GM12878 (cell line): ENCODE measurements at regions not wholly inside any gene's neighbourhood (a gene's known extent, or its start where the extent isn't known, plus 50 kb on each side); places are given as distances from the start of the nearest gene placed in this dataset.
"Not testable (repeated sequence)": the region's sequence is repeated elsewhere in the genome, so short reads cannot be mapped to it uniquely, and the experiment has no call there.

Source experiments
- ATAC-seq: fragments of 200-7000 bp; cut with Tn5 transposase; 3 replicates; pipeline ENCODE4 v1.9.1; 2020; ENCODE audit warnings: mild to moderate bottlenecking, moderate library complexity
- BruUV-seq: library from RNA; stranded (reverse); fragments of 400-500 nt; replicated peaks from 2 replicates; lab custom pipeline; 2021; lab: Mats Ljungman, UMichigan
- CTCF ChIA-PET: fragments of 300-600 bp; sonication (Branson Sonifier 250); formaldehyde crosslinking; extraction: SDS; loops from one replicate; lab custom pipeline; 2021; ENCODE audit warnings: inconsistent platforms; lab: Yijun Ruan, JAX
- POLR2A ChIA-PET: fragments of 350-600 bp; formaldehyde crosslinking; extraction: SDS; loops from one replicate; lab custom pipeline; 2021; ENCODE audit warnings: inconsistent platforms; lab: Charles Lee
- RAD21 ChIA-PET: fragments of 300-600 bp; sonication (Branson Sonifier 250); formaldehyde crosslinking; loops from one replicate; lab custom pipeline; 2023; ENCODE audit warnings: antibody characterized with exemption; ENCODE audit not compliant: unreplicated experiment; lab: Charles Lee
- SMC1A ChIA-PET: fragments of 300-600 bp; sonication (Branson Sonifier 250); formaldehyde crosslinking; loops from one replicate; lab custom pipeline; 2023; ENCODE audit not compliant: unreplicated experiment, uncharacterized antibody; lab: Charles Lee
- DNase-seq: peaks from one replicate; pipeline ENCODE4 v3.0.0-alpha.2; 2011; ENCODE audit warnings: low read depth, low spot score
- FAIRE-seq: peaks from 3 replicates; lab custom pipeline; 2011; peaks lifted over from hg19 to GRCh38; lab: Jason Lieb, UNC
- H2AFZ ChIP-seq: 2 replicates; pipeline ENCODE4 v1.6.0; 2011; ENCODE audit warnings: low read depth, low read length, control low read depth; ENCODE audit not compliant: control insufficient read depth
- H3K27ac ChIP-seq: 2 replicates; pipeline ENCODE4 v1.5.1; 2011; ENCODE audit warnings: control low read depth; ENCODE audit not compliant: control insufficient read depth, insufficient read depth
- H3K27me3 ChIP-seq, 2 experiments: replicated peaks in 1 of 2; 2 replicates each; pipeline versions ENCODE4 v1.6.0 to v1.6.1; 2011; ENCODE audit warnings: low read length in 1 of 2; ENCODE audit not compliant: control insufficient read depth in 2 of 2, insufficient read depth in 2 of 2
- H3K36me3 ChIP-seq, 2 experiments: 2 replicates each; pipeline ENCODE4 v1.5.1; 2011; ENCODE audit warnings: low read length in 1 of 2; ENCODE audit not compliant: control insufficient read depth in 2 of 2, insufficient read depth in 2 of 2
- H3K4me1 ChIP-seq: 2 replicates; pipeline ENCODE4 v1.6.1; 2011; ENCODE audit warnings: mild to moderate bottlenecking, low read length, moderate library complexity, mixed read lengths; ENCODE audit not compliant: control insufficient read depth, insufficient read depth
- H3K4me2 ChIP-seq: 2 replicates; pipeline ENCODE4 v1.6.0; 2011; ENCODE audit warnings: control low read depth; ENCODE audit not compliant: control insufficient read depth, insufficient read depth
- H3K4me3 ChIP-seq: fragments of 200-600 bp; sonication (generic); 2 replicates; pipeline ENCODE4 v1.5.1; 2016
- H3K79me2 ChIP-seq: 2 replicates; pipeline ENCODE4 v1.6.0; 2011; ENCODE audit warnings: low read length; ENCODE audit not compliant: control insufficient read depth, insufficient read depth
- H3K9ac ChIP-seq: 2 replicates; pipeline ENCODE4 v1.8.0; 2011; ENCODE audit warnings: low read length, control low read depth, mixed read lengths; ENCODE audit not compliant: control insufficient read depth, insufficient read depth
- H3K9me3 ChIP-seq: replicated peaks from 3 replicates; pipeline ENCODE4 v1.5.1; 2011; ENCODE audit warnings: mild to moderate bottlenecking, low read length; ENCODE audit not compliant: control insufficient read depth, insufficient read depth
- H4K20me1 ChIP-seq: 2 replicates; pipeline ENCODE4 v1.6.0; 2011; ENCODE audit not compliant: control insufficient read depth, insufficient read depth
- CREM ChIP-seq: IDR thresholded peaks from 2 replicates; pipeline ENCODE4 v1.6.1; 2014; ENCODE audit warnings: antibody characterized with exemption, low read depth
- FOS ChIP-seq: IDR thresholded peaks from 3 replicates; pipeline ENCODE4 v1.6.1; 2011; ENCODE audit warnings: borderline replicate concordance; ENCODE audit not compliant: insufficient read length; ENCODE audit errors: extremely low read depth
- FOXM1 ChIP-seq: IDR thresholded peaks from 2 replicates; pipeline ENCODE4 v1.6.1; 2012; ENCODE audit warnings: low read depth, mild to moderate bottlenecking, inconsistent platforms, low read length, moderate library complexity
- PAX5 ChIP-seq: IDR thresholded peaks from 2 replicates; pipeline ENCODE4 v1.6.1; 2011; ENCODE audit warnings: low read depth, low read length, borderline replicate concordance
- SMC3 ChIP-seq: IDR thresholded peaks from 2 replicates; pipeline ENCODE4 v1.6.1; 2011; ENCODE audit warnings: low read length, improper control_type of control experiment, borderline replicate concordance
- YBX1 ChIP-seq: fragments of 450-650 bp; IDR thresholded peaks from 2 replicates; pipeline ENCODE4 v1.6.1; 2016; ENCODE audit warnings: antibody characterized with exemption
- YY1 ChIP-seq: IDR thresholded peaks from 2 replicates; pipeline ENCODE4 v1.6.1; 2011; ENCODE audit warnings: low read depth, mild to moderate bottlenecking, low read length
- WGBS: methylation state at CpG from one replicate; pipeline ENCODE4 v1.1.6; 2016; ENCODE audit warnings: low lambda C conversion rate; ENCODE audit not compliant: insufficient replicate concordance, insufficient coverage; ENCODE audit errors: missing lambda C conversion rate; 5-methylcytosine and 5-hydroxymethylcytosine counted together
- in situ Hi-C: fragments of 300-500 bp; cut with MboI; formaldehyde crosslinking; loops from 9 replicates; pipeline ENCODE4 v1.14.3; 2018; ENCODE audit warnings: mixed read lengths
- intact Hi-C: fragments of 100-400 bp; cut with micrococcal nuclease; formaldehyde crosslinking; loops from one replicate; pipeline ENCODE4 v1.14.2; 2022; ENCODE audit not compliant: unreplicated experiment
- TF ChIP-seq, protein P1 (sequence below): IDR thresholded peaks from 2 replicates; pipeline ENCODE4 v1.6.1; 2011; ENCODE audit warnings: borderline replicate concordance, low read depth, mild to moderate bottlenecking, moderate library complexity, low read length; ENCODE audit not compliant: insufficient read depth, poor library complexity, severe bottlenecking
- TF ChIP-seq, protein P2 (sequence below): fragments of 150-350 bp; IDR thresholded peaks from 2 replicates; pipeline ENCODE4 v1.6.1; 2016; ENCODE audit warnings: low read depth, low read length
- TF ChIP-seq, protein P3 (sequence below): fragments of 450-650 bp; IDR thresholded peaks from 2 replicates; pipeline ENCODE4 v1.6.1; 2017; ENCODE audit warnings: antibody characterized with exemption, mild to moderate bottlenecking, moderate library complexity
- TF ChIP-seq, protein P4 (sequence below): IDR thresholded peaks from 2 replicates; pipeline ENCODE4 v1.6.1; 2011; ENCODE audit warnings: mild to moderate bottlenecking, low read depth, low read length, moderate library complexity; ENCODE audit not compliant: insufficient replicate concordance

DNA sequence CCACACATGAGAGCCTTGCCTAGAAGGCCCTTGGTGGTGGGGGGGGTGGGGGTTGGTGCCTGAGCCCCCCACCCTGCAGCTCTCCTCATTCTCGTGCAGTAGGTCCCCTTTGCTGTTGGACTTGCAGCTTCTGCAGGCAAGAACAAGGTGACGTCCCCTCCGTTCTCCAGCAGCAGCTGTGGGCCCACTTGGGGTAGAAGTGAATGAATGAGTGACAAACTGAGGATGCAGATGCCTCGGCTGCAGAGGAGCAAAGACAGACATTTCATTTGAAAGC lies 88.6 kb upstream of the CTDP1 start (continued):
- TF ChIP-seq, protein P1, sequence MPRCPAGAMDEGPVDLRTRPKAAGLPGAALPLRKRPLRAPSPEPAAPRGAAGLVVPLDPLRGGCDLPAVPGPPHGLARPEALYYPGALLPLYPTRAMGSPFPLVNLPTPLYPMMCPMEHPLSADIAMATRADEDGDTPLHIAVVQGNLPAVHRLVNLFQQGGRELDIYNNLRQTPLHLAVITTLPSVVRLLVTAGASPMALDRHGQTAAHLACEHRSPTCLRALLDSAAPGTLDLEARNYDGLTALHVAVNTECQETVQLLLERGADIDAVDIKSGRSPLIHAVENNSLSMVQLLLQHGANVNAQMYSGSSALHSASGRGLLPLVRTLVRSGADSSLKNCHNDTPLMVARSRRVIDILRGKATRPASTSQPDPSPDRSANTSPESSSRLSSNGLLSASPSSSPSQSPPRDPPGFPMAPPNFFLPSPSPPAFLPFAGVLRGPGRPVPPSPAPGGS, result no peak
- TF ChIP-seq, protein P2, sequence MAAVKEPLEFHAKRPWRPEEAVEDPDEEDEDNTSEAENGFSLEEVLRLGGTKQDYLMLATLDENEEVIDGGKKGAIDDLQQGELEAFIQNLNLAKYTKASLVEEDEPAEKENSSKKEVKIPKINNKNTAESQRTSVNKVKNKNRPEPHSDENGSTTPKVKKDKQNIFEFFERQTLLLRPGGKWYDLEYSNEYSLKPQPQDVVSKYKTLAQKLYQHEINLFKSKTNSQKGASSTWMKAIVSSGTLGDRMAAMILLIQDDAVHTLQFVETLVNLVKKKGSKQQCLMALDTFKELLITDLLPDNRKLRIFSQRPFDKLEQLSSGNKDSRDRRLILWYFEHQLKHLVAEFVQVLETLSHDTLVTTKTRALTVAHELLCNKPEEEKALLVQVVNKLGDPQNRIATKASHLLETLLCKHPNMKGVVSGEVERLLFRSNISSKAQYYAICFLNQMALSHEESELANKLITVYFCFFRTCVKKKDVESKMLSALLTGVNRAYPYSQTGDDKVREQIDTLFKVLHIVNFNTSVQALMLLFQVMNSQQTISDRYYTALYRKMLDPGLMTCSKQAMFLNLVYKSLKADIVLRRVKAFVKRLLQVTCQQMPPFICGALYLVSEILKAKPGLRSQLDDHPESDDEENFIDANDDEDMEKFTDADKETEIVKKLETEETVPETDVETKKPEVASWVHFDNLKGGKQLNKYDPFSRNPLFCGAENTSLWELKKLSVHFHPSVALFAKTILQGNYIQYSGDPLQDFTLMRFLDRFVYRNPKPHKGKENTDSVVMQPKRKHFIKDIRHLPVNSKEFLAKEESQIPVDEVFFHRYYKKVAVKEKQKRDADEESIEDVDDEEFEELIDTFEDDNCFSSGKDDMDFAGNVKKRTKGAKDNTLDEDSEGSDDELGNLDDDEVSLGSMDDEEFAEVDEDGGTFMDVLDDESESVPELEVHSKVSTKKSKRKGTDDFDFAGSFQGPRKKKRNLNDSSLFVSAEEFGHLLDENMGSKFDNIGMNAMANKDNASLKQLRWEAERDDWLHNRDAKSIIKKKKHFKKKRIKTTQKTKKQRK, result no peak
- TF ChIP-seq, protein P3, sequence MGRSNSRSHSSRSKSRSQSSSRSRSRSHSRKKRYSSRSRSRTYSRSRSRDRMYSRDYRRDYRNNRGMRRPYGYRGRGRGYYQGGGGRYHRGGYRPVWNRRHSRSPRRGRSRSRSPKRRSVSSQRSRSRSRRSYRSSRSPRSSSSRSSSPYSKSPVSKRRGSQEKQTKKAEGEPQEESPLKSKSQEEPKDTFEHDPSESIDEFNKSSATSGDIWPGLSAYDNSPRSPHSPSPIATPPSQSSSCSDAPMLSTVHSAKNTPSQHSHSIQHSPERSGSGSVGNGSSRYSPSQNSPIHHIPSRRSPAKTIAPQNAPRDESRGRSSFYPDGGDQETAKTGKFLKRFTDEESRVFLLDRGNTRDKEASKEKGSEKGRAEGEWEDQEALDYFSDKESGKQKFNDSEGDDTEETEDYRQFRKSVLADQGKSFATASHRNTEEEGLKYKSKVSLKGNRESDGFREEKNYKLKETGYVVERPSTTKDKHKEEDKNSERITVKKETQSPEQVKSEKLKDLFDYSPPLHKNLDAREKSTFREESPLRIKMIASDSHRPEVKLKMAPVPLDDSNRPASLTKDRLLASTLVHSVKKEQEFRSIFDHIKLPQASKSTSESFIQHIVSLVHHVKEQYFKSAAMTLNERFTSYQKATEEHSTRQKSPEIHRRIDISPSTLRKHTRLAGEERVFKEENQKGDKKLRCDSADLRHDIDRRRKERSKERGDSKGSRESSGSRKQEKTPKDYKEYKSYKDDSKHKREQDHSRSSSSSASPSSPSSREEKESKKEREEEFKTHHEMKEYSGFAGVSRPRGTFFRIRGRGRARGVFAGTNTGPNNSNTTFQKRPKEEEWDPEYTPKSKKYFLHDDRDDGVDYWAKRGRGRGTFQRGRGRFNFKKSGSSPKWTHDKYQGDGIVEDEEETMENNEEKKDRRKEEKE, result no peak
- no peak for TF ChIP-seq CREM
- TF ChIP-seq YBX1, result no peak
- no peak for TF ChIP-seq FOS
- TF ChIP-seq PAX5, result no peak
- TF ChIP-seq YY1, result no peak
- TF ChIP-seq, protein P4, sequence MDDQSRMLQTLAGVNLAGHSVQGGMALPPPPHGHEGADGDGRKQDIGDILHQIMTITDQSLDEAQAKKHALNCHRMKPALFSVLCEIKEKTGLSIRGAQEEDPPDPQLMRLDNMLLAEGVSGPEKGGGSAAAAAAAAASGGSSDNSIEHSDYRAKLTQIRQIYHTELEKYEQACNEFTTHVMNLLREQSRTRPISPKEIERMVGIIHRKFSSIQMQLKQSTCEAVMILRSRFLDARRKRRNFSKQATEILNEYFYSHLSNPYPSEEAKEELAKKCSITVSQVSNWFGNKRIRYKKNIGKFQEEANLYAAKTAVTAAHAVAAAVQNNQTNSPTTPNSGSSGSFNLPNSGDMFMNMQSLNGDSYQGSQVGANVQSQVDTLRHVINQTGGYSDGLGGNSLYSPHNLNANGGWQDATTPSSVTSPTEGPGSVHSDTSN, result no peak
- no peak for TF ChIP-seq SMC3
- no peak for TF ChIP-seq FOXM1

DNA sequence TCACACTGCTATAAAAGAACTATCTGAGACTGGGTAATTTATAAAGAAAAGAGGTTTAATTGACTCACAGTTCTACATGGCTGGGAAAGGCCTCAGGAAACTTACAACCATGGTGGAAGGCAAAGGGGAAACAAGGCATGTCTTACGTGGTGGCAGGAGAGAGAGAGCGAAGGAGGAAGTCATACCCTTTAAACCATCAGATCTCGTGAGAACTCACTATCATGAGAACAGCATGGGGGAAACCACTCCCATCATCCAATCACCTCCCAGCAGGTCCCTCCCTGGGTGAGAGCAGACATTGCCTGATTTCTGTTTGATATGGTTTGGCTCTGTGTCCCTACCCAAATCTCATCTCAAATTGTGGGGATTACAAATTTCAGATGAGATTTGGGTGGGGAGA lies 86.9 kb upstream of the CTDP1 start:
- CTCF ChIA-PET, H3K4me1 ChIP-seq, BruUV-seq, H4K20me1 ChIP-seq, ATAC-seq, DNase-seq, H2AFZ ChIP-seq, intact Hi-C loops, H3K4me3 ChIP-seq, in situ Hi-C loops, H3K27ac ChIP-seq, H3K36me3 ChIP-seq, H3K9ac ChIP-seq, H3K9me3 ChIP-seq, H3K27me3 ChIP-seq, POLR2A ChIA-PET, RAD21 ChIA-PET, H3K79me2 ChIP-seq, H3K4me2 ChIP-seq, FAIRE-seq: not testable (repeated sequence)
- WGBS, result 74% methylated on average over 3 of the region's 3 CpGs
- SMC1A ChIA-PET, result interaction anchor here (0.6 to 1.4 kb wide), 2 partner anchors 9 to 233 kb away, joined by 3 read pairs; no protein-coding TSS in a partner anchor
